NCI-H69 (cell line): ENCODE measurements at regions not wholly inside any gene's neighbourhood (a gene's known extent, or its start where the extent isn't known, plus 50 kb on each side); places are given as distances from the start of the nearest gene placed in this dataset.

ENCODE experiments used
- DNase-seq: peaks from one replicate; lab custom pipeline; 2025; lab: John Stamatoyannopoulos, UW

DNA sequence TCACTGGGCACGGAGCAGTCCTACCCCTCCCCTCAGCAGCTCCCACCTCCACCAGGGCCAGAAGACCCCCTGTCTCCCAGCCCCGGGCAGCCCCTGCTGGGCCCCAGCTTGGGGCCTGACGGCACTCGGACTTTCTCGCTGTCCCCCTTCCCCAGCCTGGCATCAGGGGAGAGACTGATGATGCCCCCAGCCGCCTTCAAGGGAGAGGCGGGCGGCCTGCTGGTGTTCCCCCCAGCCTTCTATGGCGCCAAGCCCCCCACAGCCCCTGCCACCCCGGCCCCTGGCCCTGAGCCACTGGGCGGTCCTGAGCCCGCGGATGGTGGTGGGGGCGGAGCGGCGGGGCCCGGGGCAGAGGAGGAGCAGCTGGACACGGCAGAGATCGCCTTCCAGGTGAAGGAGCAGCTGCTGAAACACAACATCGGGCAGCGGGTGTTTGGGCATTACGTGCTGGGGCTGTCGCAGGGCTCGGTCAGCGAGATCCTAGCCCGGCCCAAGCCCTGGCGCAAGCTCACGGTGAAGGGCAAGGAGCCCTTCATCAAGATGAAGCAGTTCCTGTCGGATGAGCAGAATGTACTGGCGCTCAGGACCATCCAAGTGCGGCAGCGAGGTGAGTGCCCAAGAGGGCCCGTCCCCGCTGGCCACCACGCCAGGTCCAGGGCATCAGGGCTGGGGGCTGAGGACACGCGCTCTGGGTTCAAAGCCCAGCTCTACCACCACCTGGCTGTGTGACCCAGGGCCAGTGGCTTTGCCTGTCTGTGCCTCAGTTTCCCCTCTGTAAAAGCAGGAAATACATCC, 58.6 kb downstream of the PHETA1 start:
- DNase-seq, result no peak

DNA sequence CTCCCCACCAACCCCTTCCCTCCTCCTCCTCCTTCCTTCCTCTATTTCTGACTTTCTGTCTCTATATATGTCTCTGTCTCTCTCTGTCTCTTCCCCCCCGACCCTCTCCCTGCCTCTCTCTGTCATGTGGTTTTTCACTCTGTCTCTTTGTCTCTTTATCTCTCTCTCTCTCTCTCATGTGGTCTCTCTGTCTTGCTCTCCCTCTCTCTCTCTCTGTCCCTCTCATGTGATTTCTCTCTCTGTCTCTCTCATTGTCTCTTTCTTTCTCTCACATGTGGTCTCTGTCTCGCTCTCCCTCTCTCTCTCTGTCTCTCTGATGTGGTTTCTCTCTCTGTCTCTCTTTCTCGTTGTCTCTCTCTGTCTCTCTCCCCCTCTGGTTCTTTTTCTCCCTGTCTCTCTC, 59.3 kb downstream of the PHETA1 start:
- no peak for DNase-seq

DNA sequence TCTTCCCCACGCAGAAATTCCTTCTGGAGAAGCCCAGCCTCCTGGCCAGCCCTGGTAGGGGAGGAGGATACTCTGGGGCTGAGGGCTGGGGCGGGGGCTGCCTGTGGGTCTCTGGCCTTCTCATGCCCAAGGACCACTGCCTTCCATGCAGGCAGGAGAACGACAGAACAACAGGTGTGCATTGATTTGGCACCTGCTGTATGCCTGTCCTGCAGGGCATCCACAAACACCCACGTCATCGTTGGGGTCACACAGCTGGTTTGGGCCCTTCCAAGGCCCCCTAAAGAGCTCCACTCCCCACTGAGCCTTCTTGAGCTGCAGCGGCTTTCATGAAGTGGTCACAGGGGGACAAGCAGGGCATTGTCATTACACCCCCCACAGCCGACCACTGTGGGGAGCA, 60.4 kb downstream of the PHETA1 start:
- no peak for DNase-seq

DNA sequence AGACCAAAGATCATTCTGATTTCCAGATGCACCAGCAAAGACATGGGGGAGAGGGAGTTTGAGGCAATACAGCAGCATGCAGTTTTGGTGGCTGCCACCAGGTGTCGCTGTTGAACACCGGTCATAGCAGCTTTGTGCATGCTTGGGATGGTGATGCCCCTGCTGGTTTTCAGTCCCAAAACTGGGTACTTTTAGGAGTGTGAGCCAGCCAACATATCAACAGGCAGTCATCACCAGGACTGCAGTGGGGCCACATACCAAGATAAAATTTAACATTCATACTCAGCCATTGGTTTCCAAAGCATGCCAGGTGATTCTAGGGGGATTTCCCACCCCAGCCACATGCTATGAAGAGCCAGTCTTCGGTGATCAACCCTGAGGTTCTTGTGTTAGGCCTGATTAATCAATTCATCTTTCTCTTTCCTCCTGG, 64.2 kb downstream of the PHETA1 start:
- peak; percentile 29 for DNase-seq

DNA sequence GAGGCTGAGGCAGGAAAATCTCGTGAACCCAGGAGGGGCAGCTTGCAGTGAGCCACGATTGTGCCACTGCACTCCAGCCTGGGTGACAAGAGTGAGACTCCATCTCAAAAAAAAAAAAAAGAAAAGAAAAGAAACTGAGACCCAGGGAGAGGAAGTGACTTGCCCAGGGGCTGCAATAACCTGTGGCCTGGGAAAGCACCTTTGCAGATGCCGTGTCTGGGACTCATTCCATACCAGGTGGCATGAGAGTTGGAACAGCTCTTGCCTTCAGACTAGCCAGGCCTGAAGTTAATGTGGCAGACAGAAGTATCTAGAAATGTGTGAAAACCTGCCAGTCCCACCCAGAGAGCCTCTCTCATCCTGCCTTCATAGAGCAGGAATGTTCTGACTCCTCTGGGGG, 65.4 kb downstream of the PHETA1 start:
- no peak for DNase-seq

DNA sequence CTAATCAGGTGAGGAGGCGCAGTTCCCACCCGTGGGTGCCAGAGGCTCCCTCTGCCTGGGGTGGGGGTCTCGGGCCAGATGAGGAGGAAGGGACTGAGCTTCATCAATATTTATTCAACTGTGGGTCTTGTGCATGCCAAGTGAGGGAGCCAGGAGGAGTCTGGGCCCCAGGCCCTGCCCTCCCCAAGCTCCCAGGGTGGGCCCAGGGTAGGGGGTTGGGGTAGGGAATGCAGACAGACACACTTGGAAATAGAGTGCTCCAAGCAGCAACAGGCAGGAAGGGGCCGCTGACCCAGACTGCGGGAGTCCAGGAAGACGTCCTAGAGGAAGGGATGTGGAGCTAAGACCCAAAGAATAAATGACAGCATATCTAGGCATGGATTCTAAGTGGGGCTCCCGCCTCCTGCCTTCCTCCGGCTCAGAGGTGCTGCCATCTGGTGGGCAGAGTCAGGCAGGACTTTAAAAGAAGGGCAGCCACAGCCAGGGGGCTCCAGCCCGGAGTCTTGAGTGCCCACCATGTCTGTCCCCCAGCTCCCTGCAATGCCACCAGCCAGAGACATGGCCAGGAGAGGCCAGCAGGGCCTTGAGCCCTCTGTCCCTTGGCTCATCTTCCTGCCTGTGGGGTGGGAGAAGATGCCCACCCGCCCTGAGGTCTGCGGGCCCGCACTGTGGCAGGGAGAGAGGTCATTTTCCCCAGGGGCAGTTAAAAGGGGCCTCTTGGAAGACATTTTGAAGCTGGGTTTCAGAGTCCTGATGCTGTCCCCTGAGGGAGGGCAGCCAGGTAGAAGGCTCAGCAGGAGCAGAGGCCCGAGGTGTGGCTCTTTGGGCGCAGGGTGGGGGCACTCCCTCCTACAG, 70.1 kb downstream of the PHETA1 start:
- peak; percentile 87 for DNase-seq

DNA sequence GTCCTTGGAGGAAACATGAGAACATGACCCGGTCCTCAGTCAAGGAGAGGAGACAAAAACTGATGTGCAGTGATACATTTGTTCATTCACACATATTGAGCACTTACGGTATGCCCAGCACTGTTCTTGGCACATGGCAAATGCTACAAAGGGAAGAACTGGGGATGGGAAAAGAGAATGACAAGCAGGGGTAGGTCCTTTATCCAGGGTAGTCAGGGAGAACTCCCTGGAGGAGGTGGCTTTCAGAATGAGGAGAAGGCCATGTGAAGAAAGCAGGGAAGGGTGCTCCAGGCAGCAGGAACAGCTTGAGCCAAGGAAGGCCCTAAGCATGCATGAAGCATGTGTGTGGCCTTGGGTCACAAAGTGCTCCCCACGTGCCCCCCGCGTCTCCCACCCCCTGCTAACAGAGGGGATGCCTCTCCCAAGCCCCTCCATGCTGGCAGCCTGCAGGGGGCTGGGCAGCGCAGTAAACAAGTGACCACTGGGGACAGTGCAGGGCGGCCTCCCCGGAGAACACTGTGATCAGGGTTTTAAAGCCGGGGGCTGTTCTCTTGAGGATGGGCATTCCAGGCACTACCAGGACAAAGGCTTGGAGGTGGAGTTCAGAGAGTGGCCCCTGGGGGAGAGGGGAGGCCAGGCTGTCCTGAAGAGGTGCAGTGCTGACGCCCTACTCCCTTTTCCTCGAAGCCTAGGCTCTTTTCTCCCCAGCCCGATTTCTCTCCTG, 71.0 kb downstream of the PHETA1 start:
- DNase-seq, result no peak

DNA sequence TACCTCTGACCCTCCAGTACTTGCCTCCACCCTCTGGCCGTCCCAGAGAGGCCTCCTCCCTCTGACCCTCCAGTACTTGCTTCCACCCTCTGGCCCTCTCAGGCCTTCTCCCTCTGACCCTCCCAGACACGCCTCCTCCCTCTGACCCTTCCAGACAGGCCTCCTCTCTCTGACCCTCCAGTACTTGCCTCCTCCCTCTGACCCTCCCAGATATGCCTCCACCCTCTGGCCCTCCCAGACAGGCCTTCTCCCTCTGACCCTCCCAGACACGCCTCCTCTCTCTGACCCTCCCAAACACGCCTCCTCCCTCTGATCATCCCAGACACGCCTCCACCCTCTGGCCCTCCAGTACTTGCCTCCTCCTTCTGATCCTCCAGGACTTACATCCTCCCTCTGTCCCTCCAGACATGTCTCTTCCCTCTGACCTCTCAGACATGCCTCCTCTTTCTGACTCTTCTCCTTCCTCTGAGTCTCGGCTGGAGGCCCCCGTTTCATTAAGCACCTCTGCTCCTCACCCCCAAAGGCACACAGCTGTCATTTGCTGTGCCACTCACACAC, 71.9 kb downstream of the PHETA1 start:
- DNase-seq, result no peak

DNA sequence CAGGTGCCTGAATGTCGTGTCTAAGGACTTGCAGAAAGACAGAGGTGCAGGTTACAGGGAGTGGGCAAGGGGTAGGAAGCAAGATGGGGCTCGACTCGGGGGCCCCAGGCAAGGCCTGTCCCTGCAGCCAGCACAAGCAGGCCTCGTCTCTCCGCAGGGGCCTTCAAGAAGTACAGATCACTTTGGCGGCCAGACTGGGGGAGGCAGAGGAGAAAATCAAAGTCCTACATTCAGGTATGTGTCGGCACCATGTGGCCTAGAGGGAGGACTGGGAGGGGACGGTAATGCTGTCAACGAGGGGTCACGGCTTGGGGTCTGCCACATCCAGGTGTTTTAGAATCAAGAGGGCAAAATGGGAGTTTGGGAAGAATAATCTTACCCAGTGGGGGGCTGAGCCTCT, 73.7 kb downstream of the PHETA1 start:
- no peak for DNase-seq

DNA sequence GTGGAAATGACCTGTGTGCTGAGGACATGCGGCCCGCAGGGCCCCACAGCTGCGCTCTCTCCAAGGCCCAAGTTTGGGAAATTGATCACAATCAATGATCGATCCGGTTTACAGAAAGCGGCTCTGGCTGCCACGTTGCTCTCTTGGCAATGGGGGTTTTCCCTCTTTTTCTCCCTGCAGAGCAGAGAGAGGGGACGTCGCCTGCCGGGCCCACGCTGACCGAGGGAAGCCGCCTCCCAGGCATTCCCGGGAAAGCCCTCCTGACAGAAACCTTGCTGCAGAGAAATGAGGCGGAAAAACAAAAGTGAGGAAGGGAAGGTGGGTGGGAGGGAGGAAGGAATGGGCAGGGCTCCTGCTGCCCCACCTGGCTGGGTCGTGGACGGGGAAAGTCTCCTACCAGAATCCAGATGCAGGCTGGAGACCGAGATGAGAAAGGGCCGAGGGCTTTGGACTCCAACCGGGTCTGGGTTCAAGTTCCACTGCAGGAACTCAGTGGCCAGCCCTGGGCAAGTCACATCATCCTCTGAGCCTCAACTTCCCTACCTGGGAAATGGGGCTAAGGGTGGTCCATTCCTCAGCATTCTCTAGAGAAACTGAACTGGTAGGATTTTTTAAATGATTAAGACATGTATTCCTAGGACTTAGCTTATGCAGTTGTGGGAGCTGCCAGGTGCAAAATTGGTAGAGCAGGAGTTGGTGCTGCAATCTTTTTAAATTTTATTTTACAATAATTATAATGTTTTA, 75.5 kb downstream of the PHETA1 start:
- DNase-seq, result no peak

DNA sequence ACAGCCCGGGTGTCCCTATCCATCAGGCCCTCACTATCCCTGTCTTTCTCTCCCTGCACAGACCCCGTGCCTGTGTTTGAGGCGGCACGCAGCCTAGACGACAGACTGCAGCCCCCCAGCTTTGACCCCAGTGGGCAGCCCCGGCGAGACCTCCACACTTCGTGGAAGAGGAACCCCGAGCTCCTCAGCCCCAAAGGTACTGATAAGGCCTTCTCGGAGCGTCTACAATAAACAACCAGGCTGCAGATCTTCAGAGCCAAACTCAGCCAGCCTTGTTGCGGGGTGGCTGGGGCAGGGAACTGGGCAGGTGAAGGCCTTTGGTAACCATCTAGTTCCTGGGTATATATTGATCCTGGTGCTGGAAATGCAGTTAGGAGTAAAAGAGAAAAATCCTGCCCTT, 77.5 kb downstream of the PHETA1 start:
- DNase-seq, result no peak

DNA sequence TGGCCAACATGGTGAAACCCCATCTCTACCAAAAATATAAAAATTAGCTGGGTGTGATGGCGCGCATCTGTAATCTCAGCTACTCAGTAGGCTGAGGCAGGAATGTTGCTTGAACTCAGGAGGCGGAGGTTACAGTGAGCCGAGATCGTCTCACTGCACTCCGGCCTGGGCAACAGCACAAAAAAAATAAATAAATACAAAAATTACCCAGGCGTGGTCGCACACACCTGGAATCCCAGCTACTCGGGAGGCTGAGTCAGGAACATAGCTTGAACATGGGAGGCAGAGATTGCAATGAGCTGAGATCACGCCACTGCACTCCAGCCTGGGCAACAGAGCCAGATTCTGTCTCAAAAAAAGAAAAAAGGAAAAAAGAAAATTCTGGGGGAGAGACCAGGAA, 80.1 kb downstream of the PHETA1 start:
- no peak for DNase-seq

DNA sequence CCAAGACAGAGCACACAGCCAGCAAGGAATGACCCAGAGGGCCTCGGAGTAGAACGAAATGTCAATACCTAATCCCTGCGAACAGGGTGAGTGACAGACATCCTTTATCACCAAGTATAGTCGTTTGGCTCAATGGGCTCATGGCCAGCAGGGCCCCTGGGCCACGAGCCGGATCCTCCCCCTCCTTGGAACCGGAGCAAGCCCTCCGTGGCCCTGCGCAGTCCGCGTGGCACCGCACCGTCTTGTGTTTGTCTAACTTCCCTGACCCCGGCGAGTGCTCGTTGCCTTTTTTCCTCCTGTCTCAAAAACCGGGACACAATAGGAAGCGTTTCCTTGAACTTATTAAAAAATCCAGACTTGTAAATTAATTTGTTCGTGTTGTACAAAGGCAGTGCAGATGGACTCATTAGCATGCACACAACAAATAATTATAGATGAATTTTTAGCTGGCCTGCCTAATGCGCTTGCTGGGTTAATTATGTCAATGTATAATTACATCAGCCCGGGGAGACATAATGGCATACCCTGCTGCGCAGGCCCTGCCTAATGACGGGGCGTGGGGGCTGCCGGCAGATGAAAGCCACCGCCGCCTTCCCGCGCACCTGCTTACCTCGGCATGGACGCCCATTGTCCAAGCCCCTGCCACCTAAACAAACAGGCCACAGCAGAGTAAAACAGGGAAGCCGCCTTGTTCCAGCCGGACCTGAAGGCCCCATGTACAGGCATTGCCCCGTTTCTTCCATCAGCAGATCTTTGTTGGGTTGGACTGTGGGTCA, 81.6 kb downstream of the PHETA1 start:
- DNase-seq, result peak; percentile 99

DNA sequence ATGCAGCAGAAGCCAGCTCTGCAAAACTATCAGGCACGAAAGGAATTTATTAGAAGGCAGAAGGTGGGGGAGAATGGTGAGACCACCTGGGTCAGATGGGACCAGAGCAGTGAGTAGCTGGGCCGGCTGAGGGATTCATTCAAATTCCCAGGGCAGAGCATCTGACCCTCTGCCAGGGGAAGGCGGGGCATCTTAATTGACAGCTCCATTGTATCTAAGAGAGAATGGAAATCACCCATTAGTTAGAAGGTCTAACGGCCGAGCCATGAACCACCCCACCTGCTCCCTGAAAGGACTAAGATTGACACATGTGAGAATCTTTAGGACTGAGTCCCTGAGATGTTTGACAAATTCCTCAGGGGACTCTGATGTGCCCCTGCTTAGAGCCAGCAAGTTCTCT, 83.7 kb downstream of the PHETA1 start:
- peak; percentile 94 for DNase-seq

DNA sequence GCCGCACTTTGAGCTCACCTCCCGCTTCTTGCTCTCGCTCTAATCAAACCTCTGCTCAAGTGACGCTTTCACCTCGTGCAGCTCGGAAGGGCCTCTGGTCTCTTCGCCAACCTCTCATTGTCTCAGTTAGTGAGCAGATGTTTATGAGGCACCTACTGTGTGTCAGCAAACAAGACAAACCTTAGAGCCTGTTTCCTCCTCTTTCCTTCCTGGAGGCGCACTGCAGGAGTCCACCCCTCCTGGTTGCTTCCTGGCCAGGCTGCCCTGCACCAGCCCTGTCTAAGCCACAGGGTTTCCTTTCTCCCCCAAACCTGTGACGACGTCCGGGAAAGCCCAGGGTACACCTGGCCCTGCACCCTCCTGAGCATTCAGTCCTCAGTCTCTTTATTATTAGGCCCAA, 84.2 kb downstream of the PHETA1 start:
- peak; percentile 99 for DNase-seq

DNA sequence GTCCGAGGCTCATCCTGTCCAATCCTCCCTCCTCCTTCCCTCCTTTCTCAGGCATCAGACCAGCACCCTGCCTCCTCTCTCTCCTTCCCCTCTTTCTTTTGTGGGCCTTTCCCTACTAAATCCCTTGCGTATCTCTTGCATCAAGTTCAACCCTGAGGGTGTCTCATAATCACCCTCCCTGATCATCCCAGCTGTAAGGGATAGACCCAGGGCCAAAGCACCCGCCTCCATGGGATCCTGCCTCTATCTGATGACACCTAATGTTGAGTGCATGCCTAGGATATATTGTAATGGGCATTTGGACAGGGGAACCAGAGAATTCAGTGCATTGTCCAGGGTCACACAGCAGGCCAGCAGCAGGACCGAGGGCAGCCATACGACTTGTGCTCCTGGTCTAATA, 84.9 kb downstream of the PHETA1 start:
- DNase-seq, result peak; percentile 49

DNA sequence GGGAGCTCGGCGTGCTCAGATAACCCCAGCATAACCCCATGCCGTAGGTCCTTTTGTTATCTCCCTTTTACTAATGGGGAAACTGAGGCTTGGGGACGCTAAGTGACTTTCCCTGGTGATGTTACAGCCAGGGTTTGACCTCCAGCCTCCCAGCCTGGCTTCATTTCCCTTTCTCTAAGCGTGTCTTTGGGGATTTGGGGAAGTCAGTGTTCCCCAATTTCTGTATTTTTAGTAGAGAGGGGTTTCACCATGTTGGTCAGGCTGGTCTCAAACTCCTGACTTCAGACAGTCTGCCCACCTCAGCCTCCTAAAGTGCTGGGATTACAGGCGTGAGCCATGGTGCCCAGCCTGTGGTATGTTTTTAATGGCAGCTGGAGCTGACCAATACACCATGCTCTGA, 85.4 kb downstream of the PHETA1 start:
- DNase-seq, result no peak

DNA sequence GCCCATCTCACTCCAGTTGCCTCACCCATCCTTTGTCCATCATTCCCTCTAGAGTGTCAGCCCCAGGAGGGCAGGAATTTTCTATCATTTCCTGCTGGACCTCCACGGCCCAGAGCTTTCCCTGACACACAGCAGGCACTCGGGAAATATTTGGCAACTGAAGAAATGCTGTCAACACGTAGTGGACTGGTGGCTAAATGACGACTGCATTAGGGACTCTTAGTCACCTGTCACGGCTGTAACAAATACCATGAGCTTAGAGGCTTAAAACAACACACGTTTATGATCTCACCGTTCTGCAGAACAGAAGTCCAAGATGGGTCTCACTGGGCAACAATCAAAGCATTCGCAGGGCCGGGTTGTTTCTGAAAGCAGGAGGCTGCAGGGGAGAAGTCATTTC, 91.3 kb downstream of the PHETA1 start:
- DNase-seq, result no peak

DNA sequence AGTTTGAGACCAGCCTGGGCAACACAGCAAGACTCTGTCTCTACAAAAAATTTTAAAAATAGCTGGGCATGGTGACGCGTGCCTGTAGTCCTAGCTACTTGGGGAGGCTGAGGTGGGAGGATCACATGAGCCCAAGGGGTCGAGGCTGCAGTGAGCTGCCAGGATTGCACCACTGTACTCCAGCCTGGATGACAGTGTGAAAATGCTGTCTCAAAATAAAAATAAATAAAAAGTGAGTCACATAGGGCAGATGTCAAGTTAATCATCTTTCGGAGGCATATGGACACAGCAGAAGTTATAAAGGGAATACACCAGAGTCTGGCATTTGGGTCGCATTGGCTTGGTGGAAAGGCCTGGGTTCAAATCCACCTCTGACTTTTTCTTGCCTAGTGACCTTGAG, 92.7 kb downstream of the PHETA1 start:
- no peak for DNase-seq

DNA sequence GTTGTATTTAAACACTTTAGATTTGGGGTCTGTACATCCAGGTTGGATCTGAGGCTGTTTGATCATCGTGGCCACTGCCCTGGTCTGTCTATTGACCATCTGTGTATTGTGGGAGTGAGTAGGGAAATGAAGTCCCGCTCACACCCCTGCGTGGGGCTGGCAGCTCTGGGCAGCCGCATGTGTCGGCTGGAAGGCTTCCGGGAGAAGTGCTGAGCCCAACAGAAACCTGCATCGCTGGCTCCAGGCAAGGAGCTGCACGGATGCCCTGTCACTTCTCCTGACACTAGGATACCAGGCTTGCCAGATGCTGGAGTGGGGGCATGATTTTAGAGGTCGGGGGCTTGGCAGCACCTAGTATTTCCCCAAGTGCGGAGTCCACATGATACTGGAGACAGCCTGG, 93.6 kb downstream of the PHETA1 start:
- DNase-seq, result no peak

DNA sequence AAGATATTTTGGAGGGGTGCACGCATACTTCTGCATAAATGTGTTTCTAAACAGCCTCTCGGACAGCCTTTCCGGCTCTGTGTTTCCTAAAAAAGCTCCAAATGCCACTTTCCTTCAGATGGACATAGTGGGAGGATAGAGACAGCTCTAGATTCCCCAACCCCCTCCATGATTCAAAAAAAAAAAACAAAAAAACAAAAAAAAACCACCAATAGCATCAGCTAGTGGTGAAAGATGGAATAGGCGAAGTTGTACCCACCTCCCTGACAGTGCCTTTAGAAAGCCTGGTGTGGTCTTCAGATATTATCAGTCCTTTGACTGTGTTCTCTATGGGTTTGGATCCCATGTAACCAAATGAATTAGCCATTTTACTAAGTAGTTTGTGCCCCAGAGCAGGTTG, 94.1 kb downstream of the PHETA1 start:
- peak; percentile 47 for DNase-seq
